GM12864 (cell line): ENCODE measurements at regions not wholly inside any gene's neighbourhood (a gene's known extent, or its start where the extent isn't known, plus 50 kb on each side); places are given as distances from the start of the nearest gene placed in this dataset.

Source experiments
- DNase-seq: peaks from one replicate; pipeline ENCODE4 v3.0.0-alpha.2; 2011; ENCODE audit warnings: low read depth
- H3K4me3 ChIP-seq: 2 replicates; pipeline ENCODE4 v1.5.1; 2011; ENCODE audit warnings: mild to moderate bottlenecking, low read depth, low read length, control low read depth
- CTCF ChIP-seq: IDR thresholded peaks from 2 replicates; pipeline ENCODE4 v1.5.1; 2011; ENCODE audit warnings: low read depth, mild to moderate bottlenecking, moderate library complexity, low read length, control low read depth, inconsistent platforms; ENCODE audit errors: missing control alignments

GRCh38 chr12:58186401-58186800 lies 245.0 kb downstream of the ATP23 start:
- TF ChIP-seq CTCF = no peak
- H3K4me3 ChIP-seq = no peak overlapping the region
- DNase-seq = no peak

- DNase-seq = no peak
- H3K4me3 ChIP-seq = no peak overlapping the region
- no peak for TF ChIP-seq CTCF
Observed at GRCh38 chr12:58186914-58187313, 245.5 kb downstream of the ATP23 start.

GRCh38 chr12:58189030-58189429 lies 247.7 kb downstream of the ATP23 start:
- no peak overlapping the region for H3K4me3 ChIP-seq
- DNase-seq = no peak
- no peak for TF ChIP-seq CTCF

GRCh38 chr12:58189893-58190292 lies 248.5 kb downstream of the ATP23 start:
- no peak for DNase-seq
- H3K4me3 ChIP-seq = no peak overlapping the region
- no peak for TF ChIP-seq CTCF

GRCh38 chr12:58190618-58191017 lies 249.3 kb downstream of the ATP23 start:
- TF ChIP-seq CTCF = no peak
- DNase-seq = no peak
- no peak overlapping the region for H3K4me3 ChIP-seq

- H3K4me3 ChIP-seq = no peak overlapping the region
- no peak for TF ChIP-seq CTCF
- DNase-seq = no peak
Observed at GRCh38 chr12:58196971-58197370, 255.6 kb downstream of the ATP23 start.

- no peak for DNase-seq
- no peak overlapping the region for H3K4me3 ChIP-seq
- TF ChIP-seq CTCF = no peak
Observed at GRCh38 chr12:58202933-58203718, 261.8 kb downstream of the ATP23 start.
